ENCODE measurements at regions not wholly inside any gene's neighbourhood (a gene's known extent, or its start where the extent isn't known, plus 50 kb on each side); places are given as distances from the start of the nearest gene placed in this dataset.
"Not testable (repeated sequence)": the region's sequence is repeated elsewhere in the genome, so short reads cannot be mapped to it uniquely, and the experiment has no call there.

DNA sequence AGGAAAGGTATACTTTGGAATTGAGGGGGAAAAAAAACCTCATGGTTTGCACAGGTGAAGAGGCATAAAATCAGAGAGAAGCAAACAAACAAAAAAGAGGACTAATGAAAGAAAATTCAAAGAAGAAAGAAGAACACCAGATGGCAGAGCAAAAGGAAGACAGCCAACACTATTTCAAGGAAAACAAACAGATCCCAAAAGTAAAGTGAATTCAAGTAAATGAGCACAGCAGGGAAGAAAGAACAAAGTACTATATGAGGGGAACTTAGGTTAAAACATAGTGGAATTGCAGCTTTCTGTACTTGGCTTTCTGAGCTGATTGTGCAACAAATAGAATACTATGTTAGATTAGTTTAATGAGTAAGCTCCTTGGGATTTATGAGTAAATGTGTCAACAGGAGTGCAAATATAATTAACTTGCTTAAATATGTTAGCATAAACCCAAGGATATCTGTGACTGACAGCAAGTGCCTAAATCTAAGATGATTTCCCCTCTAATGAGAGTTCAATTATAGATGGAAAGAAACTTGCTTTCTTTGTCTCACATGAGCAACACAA, 404.6 kb upstream of the CNTN5 start:
- DNase-seq, result no peak

- no peak for DNase-seq
Observed at GRCh38 chr11:98621767-98622166, 399.0 kb upstream of the CNTN5 start.

DNA sequence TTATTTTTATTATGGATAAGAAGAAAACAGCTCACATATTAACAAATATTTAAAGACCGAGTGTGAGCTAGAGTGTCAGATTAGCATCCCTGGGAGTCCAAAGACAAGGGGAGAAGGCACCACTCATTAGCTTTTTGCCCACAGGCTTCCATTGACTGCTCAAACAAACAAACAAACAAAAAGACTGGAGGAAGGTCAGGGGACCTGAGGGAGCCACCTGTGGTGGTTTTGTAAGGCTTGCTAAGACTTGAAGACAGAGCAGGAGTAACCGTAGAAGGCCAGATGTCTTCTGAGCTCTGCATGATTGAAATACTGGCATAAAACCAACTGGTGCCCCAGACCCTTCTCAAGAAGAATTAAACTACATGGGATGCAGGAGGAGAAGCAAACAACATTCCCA, 395.2 kb upstream of the CNTN5 start:
- no peak for DNase-seq

- no peak for DNase-seq
Observed at GRCh38 chr11:98630736-98631135, 390.0 kb upstream of the CNTN5 start.

- no peak for DNase-seq
Observed at GRCh38 chr11:98657711-98658110, 363.0 kb upstream of the CNTN5 start.

DNA sequence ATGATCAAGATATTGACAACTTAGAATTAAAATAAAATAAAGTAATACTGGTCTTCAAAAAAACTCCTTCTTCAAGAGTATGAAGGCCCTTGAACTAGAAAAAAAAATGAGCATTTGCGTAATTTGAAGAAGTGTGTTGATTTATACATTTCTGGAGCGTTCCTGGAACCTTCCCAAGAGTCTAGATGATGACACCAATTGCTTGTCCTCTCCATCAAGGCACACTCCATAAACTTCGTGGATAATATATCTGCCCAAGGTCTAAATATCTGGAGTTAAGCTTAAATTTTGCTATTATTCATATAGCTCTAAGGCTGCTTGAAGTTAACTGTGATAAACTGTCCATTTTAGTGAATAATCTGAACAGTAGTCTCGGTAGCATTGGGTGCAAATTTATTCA, 361.3 kb upstream of the CNTN5 start:
- DNase-seq, result no peak

- DNase-seq, result no peak
Observed at GRCh38 chr11:98674390-98674789, 346.4 kb upstream of the CNTN5 start.

GRCh38 chr11:98679673-98680072, 341.1 kb upstream of the CNTN5 start:
- no peak for DNase-seq

GRCh38 chr11:98701541-98701940, 319.2 kb upstream of the CNTN5 start:
- no peak for DNase-seq

- DNase-seq, result no peak
Observed at GRCh38 chr11:98703779-98704556, 316.8 kb upstream of the CNTN5 start.

GRCh38 chr11:98710026-98710425, 310.7 kb upstream of the CNTN5 start:
- DNase-seq, result no peak

DNA sequence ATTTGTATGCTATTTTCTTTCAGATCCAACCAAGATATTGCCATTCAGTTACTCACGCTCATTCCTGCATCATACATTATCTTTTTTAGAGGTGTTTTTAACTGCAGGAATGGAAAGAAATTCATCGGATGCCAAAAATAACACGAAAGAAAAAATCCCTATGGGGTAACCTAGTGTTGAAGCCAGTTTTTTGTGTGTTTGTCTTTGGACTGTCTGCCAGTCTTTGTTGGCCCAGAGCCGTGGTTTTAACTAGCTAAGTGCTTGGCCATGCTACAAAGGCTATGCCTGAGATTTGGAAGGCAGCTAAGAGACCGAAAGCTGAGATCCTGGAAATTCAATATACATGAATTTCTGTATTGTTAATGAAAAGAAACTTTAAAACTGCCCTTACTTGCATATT, 309.8 kb upstream of the CNTN5 start:
- no peak for DNase-seq

GRCh38 chr11:98720951-98721350, 299.8 kb upstream of the CNTN5 start:
- no peak for DNase-seq

- no peak for DNase-seq
Observed at GRCh38 chr11:98725471-98725870, 295.3 kb upstream of the CNTN5 start.

DNA sequence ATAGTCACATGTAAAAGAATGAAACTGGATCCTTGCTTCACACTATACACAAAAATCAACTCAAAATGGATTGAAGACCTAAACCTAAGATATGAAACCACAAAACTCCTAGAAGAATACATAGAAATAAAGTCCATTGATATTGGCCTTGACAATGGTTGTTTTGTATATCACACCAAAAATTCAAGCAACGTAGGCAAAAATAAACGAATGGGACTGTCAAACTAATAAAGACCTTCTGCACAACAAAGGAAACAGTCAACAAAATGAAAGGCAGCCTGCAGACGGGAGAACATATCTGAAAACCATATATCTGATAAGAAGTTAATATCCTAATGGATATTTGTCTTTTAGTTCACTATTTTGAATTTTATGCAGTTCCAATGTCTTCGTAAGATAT, 292.3 kb upstream of the CNTN5 start:
- no peak for DNase-seq

- no peak for DNase-seq
Observed at GRCh38 chr11:98729118-98729517, 291.6 kb upstream of the CNTN5 start.

DNA sequence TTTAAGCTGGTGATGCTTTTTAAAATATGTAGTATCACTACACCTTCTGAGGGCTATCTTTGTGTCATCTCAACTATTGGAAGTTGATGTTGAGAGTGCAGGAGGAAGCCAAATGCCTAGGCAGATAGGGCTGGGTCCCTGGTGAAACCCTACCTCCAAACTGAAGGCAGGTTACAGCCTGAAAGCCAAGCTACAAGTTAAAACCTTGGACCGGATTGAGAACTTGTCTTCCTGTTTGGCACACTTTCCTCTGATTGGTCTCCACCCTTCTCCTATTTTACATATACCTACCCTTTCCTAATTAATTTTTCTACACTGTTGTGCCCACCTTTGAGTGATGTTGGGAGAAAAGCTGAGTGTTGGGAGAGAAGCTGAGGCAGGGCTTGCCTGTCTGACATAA, 287.8 kb upstream of the CNTN5 start:
- no peak for DNase-seq

DNA sequence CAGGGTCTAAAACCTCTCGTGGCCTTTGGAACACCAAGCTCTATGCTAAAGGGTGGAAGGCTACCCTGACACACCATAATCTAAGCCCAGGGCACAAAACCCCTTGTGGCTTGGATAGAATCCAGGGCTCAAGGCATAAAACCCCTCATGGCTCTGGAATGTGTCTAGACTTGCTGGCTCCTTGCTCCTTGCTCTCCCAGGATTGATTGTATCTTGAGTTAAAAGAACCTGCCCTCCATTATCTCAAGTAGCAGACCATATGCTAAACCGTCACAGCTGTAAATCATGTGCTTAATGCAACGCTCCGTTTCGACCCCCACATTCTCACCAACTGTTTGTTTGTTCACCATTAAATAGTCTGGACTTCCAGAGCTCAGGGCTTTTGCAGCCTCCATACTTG, 287.4 kb upstream of the CNTN5 start:
- DNase-seq, result not testable (repeated sequence)

GRCh38 chr11:98734686-98735085, 286.1 kb upstream of the CNTN5 start:
- no peak for DNase-seq

- DNase-seq, result no peak
Observed at GRCh38 chr11:98736833-98737232, 283.9 kb upstream of the CNTN5 start.

DNA sequence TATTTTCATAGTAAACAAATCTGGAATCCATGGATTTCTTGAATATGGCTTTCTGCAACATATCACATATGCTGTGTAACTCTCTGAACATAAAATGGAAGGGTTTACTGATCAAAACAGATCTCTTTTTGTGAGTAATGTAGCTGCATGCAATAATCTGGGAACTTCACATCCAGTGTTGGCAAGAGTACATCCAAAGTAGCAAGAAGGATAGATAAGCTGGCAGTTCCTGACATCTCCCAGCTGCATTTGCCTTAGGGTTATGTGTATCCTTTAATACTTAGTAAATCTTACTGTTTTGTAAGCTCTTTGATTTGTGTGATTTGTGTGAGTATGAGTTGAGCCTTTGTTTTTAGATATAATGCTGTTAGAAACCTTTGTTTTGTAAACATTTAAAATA, 280.4 kb upstream of the CNTN5 start:
- no peak for DNase-seq

- DNase-seq, result not testable (repeated sequence)
Observed at GRCh38 chr11:98763446-98763845, 257.3 kb upstream of the CNTN5 start.

GRCh38 chr11:98766903-98767302, 253.8 kb upstream of the CNTN5 start:
- DNase-seq, result no peak

DNA sequence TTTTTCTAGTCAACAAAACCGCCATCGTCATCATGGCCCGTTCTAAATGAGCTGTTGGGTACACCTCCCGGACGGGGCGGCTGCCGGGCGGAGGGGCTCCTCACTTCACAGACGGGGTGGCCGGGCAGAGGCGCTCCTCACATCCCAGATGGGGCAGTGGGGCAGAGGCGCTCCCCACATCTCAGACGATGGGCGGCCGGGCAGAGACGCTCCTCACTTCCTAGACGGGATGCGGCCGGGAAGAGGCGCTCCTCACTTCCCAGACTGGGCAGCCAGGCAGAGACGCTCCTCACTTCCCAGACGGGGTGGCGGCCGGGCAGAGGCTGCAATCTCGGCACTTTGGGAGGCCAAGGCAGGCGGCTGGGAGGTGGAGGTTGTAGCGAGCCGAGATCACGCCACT, 250.7 kb upstream of the CNTN5 start:
- not testable (repeated sequence) for DNase-seq

DNA sequence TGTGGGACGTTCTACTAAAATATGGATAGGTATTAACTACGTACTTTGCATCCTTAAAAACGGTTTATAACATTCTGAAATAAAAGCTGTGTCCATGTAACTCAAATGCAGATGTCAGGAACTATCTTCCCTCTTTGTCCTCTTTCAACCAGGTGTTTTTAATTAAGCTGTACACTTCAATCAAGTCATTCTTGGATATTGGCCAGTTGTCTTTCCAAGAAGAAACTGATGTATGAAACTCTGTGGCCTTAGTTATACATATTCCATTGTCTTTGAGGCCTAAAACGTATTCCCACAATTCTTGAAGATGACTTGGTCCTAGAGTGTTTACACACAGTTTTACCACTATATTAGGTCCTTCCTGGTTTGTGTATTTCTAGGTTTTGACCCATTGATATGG, 249.0 kb upstream of the CNTN5 start:
- DNase-seq, result no peak

Data from CD4-positive, alpha-beta T cell treated with Interleukin-4 for 1 hour (primary cell).